ENCODE measurements at regions not wholly inside any gene's neighbourhood (a gene's known extent, or its start where the extent isn't known, plus 50 kb on each side); places are given as distances from the start of the nearest gene placed in this dataset.

- Histone ChIP-seq H3K9me2 (replicated peaks; ENCODE audit: control insufficient read depth, low read length) (no peaks in the 10 kb centered on the region), H3K4me1 (ENCODE audit: control insufficient read depth, low read length) (no peaks in the 10 kb centered on the region), H3K27ac (ENCODE audit: low read depth, low read length) (no peak overlapping the region), H4K20me1 (ENCODE audit: control insufficient read depth, insufficient read depth, low read depth, low read length) (no peaks in the 10 kb centered on the region), H3F3A (ENCODE audit: control insufficient read depth, insufficient read depth) (no peaks in the 10 kb centered on the region), H3K36me3 (ENCODE audit: control insufficient read depth, low read length) (no peaks in the 10 kb centered on the region), H3K79me2 (ENCODE audit: control insufficient read depth, low read length) (no peaks in the 10 kb centered on the region), H3K9me3 (ENCODE audit: control insufficient read depth, insufficient read depth, low read length) (peaks cover 32% of the 10 kb centered on the region), H3K27me3 (ENCODE audit: control insufficient read depth, low read length) (no peaks in the 10 kb centered on the region), H3K4me3 (ENCODE audit: low read length) (no peak overlapping the region), H3K4me2 (ENCODE audit: low read length) (no peak overlapping the region)
- no peak for TF ChIP-seq CTCF (IDR thresholded peaks at IDR 0.05; ENCODE audit: low read depth, low read length, poor library complexity, severe bottlenecking)
- TF ChIP-seq EZH2phosphoT487 (IDR thresholded peaks at IDR 0.05; ENCODE audit: borderline replicate concordance, low read length): no peak
Observed at GRCh38 chr2:7646661-7647060, 729.4 kb downstream of the RNF144A start.

GRCh38 chr2:7648221-7648795, 731.1 kb downstream of the RNF144A start:
- TF ChIP-seq EZH2phosphoT487 (IDR thresholded peaks at IDR 0.05; ENCODE audit: borderline replicate concordance, low read length) (no peak), CTCF (IDR thresholded peaks at IDR 0.05; ENCODE audit: low read depth, low read length, poor library complexity, severe bottlenecking) (no peak)
- H3K79me2 ChIP-seq (ENCODE audit: control insufficient read depth, low read length): no peaks in the 10 kb centered on the region
- no peaks in the 10 kb centered on the region for H3K9me2 ChIP-seq (replicated peaks; ENCODE audit: control insufficient read depth, low read length)
- H3K4me3 ChIP-seq (ENCODE audit: low read length): no peak overlapping the region
- no peaks in the 10 kb centered on the region for H3K36me3 ChIP-seq (ENCODE audit: control insufficient read depth, low read length)
- no peaks in the 10 kb centered on the region for H3K27me3 ChIP-seq (ENCODE audit: control insufficient read depth, low read length)
- no peak overlapping the region for H3K27ac ChIP-seq (ENCODE audit: low read depth, low read length)
- H3K4me2 ChIP-seq (ENCODE audit: low read length): no peak overlapping the region
- H4K20me1 ChIP-seq (ENCODE audit: control insufficient read depth, insufficient read depth, low read depth, low read length): no peaks in the 10 kb centered on the region
- H3K9me3 ChIP-seq (ENCODE audit: control insufficient read depth, insufficient read depth, low read length): peaks cover 24% of the 10 kb centered on the region
- no peaks in the 10 kb centered on the region for H3F3A ChIP-seq (ENCODE audit: control insufficient read depth, insufficient read depth)
- no peaks in the 10 kb centered on the region for H3K4me1 ChIP-seq (ENCODE audit: control insufficient read depth, low read length)

GRCh38 chr2:7649461-7650228, 732.4 kb downstream of the RNF144A start:
- Histone ChIP-seq H3F3A (ENCODE audit: control insufficient read depth, insufficient read depth) (no peaks in the 10 kb centered on the region), H3K27ac (ENCODE audit: low read depth, low read length) (no peak overlapping the region), H4K20me1 (ENCODE audit: control insufficient read depth, insufficient read depth, low read depth, low read length) (no peaks in the 10 kb centered on the region), H3K4me2 (ENCODE audit: low read length) (no peak overlapping the region), H3K27me3 (ENCODE audit: control insufficient read depth, low read length) (no peaks in the 10 kb centered on the region), H3K79me2 (ENCODE audit: control insufficient read depth, low read length) (no peaks in the 10 kb centered on the region), H3K9me3 (ENCODE audit: control insufficient read depth, insufficient read depth, low read length) (peaks cover 26% of the 10 kb centered on the region), H3K9me2 (replicated peaks; ENCODE audit: control insufficient read depth, low read length) (no peaks in the 10 kb centered on the region), H3K4me1 (ENCODE audit: control insufficient read depth, low read length) (no peaks in the 10 kb centered on the region), H3K4me3 (ENCODE audit: low read length) (no peak overlapping the region), H3K36me3 (ENCODE audit: control insufficient read depth, low read length) (no peaks in the 10 kb centered on the region)
- TF ChIP-seq EZH2phosphoT487 (IDR thresholded peaks at IDR 0.05; ENCODE audit: borderline replicate concordance, low read length) (no peak), CTCF (IDR thresholded peaks at IDR 0.05; ENCODE audit: low read depth, low read length, poor library complexity, severe bottlenecking) (no peak)

All from DOHH2 (cell line).